CD4-positive, alpha-beta T cell treated with Interleukin-12 subunit alpha and Interleukin-12 subunit beta, for 1 hour (primary cell): ENCODE measurements at regions not wholly inside any gene's neighbourhood (a gene's known extent, or its start where the extent isn't known, plus 50 kb on each side); places are given as distances from the start of the nearest gene placed in this dataset.

Experiments
- DNase-seq: peaks from one replicate; pipeline ENCODE4 v3.0.0-alpha.2; 2020

DNA sequence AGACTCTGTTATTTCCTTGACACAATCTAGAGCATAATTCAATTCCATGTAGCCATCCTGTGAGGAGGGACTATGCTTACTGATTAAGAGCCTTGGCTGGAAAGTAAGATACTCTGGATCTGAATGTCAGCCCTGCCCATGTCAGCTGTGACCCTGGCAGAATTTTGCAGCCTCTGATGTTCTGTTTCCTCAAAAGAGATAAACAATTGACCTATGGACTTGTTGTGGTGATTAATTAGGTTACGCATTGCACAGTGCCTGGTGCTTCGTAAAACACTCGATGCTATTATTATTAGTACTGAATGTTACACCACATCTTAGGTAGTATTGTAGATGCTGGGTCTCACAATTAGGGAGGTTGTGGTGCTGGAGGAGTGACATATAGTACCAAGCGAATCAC is 161.3 kb upstream of the MEIS2 start:
- DNase-seq: no peak

DNA sequence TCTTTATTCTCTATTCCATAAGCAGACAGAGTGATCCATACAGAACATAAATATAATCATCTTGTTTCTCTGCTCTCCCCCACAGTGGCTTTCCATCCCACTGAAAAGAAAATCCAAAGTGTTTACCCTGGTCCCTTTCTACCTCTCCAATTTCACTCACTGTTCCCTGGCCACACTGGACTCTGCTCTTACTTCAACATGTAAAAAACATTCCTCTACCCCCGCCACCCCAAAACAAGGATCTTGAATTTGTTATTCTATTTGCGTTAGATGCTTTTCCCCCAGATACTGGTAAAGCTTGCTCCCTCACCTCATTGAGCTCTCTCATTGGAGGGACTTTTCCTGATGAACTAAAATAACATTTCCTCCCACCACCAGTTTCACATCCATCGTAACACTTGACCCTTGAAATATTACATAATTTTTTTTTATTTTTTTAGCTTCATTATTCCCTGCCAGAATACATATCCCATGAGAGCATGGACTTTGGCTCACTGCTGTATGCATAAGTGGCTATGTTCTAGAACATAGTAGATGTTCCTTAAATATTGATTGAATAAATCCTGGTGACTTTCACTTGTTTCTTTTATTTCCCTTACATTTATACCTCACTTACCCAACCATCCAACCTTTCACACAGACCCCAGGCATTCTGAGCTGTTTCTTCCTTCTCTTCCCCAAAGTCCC is 162.7 kb upstream of the MEIS2 start:
- no peak for DNase-seq

DNA sequence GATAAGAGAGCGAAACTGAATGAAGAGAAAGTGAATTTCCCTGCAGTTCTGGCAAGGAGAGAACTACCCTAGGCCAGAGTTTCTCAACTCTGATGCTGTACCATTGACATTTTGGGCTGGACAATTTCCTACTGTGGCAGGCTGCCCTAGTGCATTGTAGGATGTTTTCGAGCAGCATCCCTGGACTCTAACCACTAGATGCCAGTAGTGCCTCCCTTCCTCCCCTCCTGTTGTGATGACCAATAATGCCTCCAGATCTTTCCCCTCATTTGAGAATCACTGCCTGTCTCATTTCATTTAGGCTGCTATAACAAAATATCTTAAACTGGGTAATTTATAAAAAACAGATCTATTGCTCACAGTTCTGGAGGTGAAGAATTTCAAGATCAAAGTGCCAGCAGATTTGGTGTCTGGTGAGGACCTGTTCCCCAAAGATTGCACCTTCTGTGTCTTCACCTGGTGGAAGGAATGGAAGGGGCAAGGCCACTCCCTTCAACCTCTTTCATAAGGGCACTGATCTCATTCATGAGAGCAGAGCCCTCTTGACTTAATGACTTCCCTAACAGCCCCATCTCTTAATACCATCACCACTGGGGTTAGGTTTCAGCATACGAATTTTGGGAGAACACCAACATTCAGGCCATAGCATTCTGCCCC is 188.9 kb upstream of the MEIS2 start:
- DNase-seq: no peak

DNA sequence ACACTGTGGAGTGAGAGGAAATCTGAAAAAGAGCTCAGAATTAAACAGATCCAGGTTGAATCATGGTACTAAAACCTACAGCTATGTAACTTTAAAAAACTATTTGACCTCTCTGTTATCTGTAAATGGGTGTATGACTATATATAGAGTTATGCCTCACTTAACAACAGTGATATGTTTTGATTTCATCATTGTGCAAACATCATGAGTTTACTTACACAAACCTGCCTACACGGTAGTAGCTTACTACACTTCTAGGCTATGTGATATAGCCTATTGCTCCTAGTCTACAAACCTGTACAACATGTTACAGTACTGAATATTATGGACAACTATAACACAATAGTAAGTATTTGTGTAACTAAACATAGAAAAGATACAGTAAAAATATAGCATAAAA is 191.6 kb upstream of the MEIS2 start:
- no peak for DNase-seq

DNA sequence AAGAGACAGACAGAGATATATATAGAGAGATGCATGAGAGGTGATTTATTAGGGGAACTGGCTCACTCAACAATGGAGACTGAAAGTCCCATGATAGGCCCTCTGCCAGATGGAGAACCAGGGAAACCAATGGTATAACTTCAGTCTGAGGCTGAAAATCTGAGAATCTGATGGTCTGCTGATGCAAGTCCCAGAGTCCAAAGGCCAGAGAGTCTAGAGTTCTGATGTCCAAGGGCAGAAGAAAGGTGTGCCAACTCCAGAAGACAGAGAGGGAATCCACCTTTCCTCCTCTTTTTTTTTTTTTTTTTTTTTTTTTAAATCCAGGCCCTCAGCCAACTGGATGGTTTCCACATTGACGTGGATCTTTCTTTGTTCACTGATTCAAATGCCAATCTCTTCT is 197.9 kb upstream of the MEIS2 start:
- no peak for DNase-seq

DNA sequence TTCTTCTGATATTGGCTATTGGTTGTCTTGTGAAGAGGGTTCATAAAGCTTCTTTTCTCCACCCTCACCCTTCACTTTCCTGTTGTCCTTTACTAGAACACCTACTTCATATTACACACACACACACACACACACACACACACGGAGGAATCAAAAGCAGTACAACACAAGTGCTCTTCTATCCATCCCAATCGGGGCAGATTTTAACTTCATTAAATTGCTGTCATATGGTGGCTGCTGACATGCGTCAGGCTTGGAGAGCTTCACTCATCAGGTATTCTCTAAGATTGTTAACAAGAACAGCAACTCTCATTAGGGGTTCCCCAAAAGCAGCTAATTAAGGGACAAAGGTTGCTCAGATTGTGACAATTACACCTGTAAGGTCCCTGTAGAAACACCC is 239.1 kb upstream of the MEIS2 start:
- DNase-seq: no peak

DNA sequence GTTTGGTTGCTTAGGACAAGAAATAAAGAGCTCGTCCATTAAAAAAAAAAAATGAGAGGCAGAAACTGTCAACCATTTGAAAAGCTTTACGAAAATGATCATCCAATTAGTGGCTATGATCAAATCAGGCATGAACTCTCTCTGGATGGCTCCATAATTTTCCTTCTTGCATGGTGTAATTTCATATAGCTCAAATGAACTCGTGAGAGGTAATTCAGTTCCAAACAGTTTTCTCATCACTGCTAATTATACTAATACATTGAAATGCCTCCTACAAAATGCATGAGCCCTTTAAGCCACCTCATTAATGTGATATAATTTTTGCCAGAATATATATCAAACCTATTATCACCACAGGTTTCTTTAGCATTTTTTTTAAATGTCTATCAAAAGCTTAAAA is 239.5 kb upstream of the MEIS2 start:
- DNase-seq: no peak

DNA sequence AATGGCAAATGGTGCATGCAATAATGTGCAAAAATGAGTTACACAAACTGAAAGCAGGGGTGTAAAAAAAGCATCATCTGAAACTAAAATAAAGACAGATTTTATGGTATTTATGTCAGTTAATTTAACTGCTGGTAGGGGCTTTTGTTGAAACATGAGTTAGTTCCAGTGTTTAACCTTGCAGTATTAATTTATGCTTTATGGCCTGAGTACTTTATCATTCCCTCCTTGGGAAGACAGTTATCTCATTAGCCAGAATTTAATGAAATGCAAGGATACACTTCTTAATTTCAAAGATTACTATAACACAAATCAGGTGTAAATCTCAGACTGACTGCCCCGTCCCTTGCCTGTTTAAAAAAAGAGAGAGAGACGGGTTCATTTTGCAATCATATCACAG is 240.1 kb upstream of the MEIS2 start:
- DNase-seq: no peak

DNA sequence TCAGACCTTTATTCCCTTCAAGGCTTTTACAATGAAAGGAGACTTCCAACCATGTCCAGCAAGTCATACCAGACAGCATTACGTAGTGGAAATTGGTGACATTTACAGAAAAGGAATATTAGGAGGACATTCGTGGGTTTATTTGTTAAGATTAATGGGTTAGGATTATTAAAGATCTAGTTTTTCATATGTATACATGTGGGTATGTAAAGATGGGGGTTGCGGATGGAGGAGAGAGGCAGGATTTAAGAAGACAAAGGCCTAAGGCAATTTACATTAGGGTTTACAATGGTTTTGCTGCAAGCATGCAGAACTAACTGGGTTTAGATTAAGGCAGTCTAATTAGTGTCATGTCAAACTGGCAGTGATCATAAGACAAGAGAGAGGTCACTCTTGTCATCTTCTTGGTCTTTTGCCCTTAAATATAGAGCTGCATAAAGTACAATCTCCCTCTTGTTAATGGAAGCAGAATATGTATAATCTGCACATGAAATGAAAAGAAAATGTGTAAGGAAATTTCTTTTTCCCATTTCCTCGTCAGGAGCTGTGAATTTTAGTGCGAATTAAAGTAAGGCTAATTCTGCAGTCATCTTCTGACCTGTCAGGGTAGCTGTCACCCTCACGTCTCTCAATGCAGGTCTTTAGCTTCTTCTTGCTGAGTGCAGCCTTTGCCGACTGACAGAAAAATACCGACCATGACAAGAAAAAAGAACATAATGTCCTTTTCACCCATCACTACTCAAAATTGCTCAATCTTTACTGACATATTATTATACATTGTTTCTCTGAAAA is 258.9 kb upstream of the MEIS2 start:
- DNase-seq: no peak

DNA sequence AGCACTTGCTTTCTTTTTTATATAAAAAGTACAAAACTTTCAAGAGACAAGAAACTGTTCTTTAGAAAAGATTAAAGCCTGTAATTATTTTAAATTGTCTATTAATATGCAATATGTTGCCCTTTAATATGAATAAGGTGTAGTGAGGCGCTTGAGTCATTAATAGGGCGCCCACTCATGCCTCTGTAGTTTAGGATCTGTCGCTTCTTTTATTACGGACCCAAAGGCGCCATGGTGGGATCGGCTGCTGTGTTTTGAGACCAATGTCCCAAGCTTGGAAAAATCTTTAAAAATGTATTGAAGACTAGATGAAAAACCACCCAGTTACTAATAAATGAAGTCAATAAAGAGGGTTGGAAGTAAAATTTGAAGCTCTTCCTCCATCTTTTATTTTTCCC is 259.5 kb upstream of the MEIS2 start:
- DNase-seq: no peak

DNA sequence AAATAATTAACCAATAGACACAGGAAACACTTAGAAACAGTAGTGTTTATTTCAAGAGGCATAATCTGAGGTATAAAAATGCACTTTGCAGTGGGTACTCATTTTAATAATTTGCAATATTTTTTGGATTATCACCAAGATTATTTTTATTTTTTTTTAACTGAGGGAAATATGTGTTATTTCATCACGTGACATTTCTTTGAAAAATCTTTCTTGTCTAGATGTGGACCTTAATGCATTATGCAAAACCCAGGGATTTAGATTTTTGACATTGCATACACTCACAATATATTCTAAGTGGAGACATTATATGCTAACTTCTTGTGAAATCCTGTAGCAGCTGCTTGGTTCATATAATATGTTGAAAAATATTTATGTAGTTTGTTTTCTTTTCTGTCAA is 260.4 kb upstream of the MEIS2 start:
- no peak for DNase-seq

DNA sequence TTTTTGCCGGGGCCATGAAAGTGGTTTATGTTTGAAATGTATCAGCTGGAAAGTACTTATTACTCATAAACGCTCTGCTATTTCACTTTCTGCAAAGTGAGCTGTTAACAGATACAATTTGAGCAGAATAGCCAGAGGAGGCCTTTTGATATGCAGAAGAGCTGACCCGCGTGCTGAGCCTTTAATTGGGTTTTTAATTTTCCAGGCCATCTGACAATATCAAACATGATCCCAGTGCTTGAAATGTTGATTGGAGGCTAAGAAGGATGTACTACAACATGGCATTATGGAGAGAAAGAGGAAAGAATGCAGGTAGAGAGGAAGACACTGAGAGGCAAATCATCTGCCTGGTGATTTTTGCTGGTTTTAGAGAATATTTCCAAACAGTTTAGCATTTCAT is 261.3 kb upstream of the MEIS2 start:
- no peak for DNase-seq

DNA sequence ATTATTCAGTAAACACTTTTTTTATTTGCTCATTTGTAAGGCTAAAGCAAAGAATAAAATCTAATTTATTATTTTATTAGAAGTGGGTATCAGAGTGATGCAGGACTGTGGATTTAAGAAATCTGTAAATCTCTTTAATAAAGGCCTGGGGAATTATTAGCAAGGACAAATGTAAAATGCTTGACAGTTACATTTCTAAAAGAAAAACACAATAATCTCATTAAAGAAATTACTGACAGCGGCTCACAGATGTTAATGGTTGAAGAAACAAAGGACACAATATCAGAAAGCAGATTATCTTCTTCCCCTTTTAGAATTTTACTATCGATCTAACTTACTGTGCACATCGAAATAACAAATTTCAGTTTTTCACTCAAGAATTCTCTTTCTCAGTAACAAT is 262.1 kb upstream of the MEIS2 start:
- no peak for DNase-seq

DNA sequence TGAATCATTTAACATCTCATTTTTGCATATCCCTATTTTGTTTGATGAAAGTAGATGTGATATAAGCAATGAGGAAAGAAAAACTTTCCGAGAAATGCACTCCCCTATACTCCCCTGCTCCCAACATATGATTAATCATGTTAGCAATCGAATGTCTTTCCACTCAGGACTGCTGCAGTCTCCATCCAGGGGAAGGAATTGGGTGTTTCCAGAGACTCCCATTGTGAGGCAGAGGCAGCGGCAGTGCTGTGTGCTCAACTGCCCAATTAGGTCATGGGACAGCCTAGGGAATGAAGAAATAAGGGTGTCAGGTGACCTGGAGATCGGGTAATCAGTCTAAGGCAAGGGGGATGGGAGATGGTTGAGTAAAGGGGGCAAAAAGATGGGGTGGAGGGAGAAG is 268.6 kb upstream of the MEIS2 start:
- DNase-seq: no peak

DNA sequence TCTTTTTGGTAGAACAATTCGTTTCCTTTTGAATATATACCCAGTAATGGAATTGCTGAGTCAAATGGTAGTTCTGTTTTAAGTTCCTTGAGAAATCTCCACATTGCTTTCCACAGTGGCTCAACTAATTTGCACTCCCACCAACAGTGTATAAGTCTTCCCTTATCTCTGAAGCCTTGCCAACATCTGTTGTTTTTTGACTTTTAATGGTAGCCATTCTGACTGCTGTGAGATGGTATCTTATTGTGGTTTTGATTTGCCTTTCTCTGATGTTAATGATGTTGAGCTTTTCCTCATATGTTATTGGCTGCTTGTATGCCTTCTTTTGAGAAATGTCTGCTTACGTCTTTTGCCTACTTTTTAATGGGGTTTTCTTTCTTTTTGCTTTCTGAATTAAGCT is 270.6 kb upstream of the MEIS2 start:
- DNase-seq: no peak

DNA sequence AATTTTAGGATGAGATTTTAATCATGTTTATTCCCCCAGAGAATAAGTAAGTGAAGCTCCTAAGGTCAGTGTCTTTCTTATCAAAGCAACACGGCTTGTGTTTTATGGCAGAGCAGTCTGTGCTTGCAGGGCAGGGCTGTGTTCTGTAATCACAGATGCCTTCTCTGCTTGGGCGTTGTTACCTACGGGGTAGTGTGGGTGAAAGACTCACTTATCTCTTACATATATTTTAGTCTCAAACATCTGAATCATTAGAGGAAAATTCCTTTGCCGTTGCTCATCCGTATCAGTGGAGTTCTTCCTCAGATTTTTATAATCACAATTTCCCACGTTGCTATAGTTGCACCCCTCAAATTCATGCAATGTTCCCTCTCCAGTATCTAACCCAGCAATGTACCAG is 271.7 kb upstream of the MEIS2 start:
- DNase-seq: no peak

DNA sequence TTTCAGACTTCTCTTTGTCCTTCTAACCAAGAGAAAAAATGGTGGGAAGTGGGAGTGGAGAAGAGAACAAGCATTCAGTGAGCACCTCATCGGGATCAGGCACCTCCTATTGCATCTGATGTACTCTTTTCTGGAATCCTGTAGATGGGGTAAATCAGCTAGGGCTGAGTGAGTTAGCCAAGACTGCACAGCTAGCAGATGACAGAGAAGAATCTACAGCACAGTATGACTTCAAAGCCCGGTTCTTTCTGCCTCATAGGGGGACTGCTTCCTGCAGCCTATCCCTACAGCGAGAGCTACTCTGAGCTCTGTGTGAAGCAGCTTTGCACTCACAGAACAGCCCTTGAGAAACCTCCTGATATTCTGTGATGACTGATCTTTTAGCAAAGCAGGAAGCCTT is 275.2 kb upstream of the MEIS2 start:
- no peak for DNase-seq

DNA sequence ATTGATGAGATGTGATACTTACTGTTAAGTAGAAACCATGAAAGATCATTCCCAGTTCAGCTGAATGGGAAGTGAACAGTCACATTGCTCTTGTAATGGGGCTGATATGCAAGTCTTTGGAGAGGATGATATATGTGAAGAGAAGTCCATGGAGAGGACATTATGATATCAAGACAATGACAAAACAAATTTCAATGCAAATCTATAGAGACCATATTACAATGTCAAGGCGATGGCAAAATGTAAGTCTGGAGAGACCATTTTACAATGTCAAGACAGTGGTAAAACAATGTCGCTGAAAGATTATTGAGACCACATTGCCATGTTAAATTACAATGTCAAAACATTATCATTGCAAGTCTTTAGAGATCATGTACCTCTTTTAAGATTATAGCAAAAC is 277.1 kb upstream of the MEIS2 start:
- DNase-seq: no peak

DNA sequence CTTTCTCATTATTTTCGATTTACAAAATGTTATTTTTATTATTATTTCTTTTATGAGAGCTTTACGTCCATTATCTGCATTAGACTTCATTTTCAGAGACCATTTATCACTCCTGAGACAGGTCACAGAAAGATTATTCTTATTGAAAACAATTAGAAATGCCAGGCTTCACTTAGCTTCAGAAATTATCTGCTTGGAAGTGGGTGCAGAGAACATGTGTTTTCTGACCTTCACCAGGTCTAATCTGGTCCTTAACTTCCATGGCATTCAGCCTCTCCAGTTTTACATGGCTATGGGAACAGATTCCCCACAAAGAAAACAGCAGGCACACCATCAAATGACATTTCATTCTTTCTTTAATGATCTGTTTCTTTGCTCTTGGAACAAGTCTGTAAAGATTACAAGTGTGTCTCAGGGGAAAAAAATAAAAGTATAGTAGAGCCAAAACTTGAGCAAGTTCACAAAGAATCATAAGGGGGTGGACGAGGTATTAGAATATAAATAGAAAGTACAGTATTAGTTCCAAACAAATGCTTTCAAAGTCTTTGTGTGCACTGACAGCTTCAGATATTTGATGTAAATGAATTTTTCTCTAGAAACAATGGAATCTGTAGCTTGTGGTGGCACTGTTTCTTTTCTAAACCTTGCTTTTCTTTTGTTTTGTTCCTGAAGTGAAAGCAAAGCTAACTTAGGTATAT is 294.2 kb upstream of the MEIS2 start:
- DNase-seq: no peak

DNA sequence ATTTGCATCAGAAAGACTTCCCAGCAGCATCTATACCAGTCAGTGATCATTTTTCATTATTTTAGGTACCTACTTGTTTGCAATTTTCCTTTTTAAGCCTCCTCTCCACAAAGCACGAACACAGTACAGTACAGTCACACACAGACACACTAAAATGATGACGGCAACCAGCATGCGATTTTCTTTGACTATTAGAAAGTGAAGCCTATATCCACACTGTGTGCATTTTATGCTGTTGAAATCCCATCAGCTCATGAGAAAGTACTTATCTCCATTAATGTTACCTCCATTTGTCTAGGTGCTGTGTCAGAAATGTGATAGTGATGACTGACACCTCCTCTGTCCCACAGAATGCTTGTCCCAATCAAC is 294.7 kb upstream of the MEIS2 start:
- no peak for DNase-seq

DNA sequence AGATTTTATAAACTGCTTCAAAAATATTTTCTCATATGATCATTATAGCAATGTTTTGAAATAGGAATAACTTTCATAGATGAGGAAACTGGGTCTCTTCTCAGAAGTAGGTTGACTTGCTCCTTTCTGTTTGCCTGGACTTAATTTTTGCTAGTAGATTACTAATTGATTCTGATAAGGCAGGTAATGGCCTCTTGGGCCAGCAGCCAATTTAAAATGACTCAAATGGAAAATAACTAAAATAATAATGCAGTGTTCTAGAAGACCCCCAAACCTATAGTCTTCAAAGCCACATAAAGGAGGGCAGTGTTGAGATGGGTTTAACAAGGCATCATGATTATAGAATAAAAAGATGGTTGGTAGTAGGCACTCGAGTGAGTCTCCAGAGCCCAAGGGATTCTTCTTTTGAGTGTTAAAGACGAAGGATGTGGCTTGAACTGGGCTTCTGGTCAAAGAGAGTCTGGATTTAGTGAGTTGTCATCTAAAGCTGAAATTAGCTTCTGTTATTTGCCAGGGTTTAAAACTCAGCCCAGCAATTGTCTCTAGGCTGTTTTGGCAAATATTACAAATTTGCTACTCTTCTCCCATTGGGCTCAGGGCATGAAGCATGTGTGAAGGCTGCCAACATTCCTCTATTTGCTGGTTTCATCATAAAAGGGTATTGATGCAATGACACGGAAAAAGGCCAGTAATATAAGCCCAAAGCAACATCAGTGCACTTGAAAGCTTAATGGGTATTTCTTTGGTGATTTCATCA is 297.1 kb upstream of the MEIS2 start:
- no peak for DNase-seq

DNA sequence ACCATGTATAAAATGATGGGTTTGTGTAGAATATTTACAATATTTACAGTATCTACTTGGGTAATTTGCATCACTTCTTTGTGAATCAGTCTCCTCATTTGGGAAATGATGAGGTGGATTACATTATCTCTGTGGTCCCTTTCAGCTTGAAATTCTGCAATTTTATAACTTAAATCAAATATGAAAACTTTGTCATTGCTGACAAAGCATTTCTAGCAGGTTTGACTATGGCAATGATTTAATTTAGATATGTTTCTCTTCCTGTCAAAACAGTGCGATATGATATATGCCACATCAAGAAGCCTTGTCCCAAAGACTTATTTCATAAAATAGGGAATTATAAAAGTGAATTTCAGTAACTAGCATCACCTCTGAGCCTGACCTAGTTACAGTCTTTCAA is 315.8 kb upstream of the MEIS2 start:
- no peak for DNase-seq

DNA sequence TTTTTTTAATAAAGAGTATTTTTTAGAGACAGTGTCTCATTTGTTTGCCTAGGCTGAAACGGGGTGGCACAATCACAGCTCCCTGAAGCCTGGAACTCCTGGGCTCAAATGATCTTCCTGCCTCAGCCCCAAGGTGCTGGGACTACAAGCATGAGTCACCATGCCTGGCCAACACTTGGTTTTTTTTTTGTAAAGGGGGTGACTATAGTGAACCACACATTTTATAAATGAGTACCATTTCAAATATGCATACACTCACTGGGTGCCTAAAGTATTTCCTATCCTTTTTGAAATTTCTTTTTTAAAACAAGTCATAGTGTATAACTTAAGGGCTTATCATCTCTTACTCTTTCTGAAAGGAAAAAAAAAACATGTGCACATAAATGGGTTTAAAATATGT is 325.2 kb upstream of the MEIS2 start:
- DNase-seq: no peak
